ENCODE measurements at regions not wholly inside any gene's neighbourhood (a gene's known extent, or its start where the extent isn't known, plus 50 kb on each side); places are given as distances from the start of the nearest gene placed in this dataset.

DNA sequence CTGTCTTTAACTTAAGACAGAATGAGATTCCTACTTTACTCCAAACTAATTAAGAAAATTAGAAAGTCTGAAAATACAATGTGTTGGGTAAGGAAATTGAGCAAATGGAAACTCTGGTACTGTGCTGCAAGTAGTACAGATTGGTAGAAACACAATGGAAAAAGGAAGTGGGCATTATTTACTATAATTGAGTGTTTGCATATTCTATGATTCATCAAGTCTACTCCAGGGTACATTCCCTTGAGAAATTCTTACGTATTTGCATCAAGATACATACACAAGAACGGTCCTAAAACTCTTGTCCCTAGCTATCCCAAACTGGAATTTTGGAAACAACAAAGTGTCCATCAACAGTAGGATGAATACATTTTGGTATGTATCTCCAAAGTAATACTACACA lies 123.5 kb upstream of the TARS1 start:
- TF ChIP-seq, protein P1, sequence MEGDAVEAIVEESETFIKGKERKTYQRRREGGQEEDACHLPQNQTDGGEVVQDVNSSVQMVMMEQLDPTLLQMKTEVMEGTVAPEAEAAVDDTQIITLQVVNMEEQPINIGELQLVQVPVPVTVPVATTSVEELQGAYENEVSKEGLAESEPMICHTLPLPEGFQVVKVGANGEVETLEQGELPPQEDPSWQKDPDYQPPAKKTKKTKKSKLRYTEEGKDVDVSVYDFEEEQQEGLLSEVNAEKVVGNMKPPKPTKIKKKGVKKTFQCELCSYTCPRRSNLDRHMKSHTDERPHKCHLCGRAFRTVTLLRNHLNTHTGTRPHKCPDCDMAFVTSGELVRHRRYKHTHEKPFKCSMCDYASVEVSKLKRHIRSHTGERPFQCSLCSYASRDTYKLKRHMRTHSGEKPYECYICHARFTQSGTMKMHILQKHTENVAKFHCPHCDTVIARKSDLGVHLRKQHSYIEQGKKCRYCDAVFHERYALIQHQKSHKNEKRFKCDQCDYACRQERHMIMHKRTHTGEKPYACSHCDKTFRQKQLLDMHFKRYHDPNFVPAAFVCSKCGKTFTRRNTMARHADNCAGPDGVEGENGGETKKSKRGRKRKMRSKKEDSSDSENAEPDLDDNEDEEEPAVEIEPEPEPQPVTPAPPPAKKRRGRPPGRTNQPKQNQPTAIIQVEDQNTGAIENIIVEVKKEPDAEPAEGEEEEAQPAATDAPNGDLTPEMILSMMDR (conservative IDR thresholded peaks at IDR 0.05): no peak
- TF ChIP-seq ZFX (IDR thresholded peaks at IDR 0.05): no peak
- no peak overlapping the region for H3K27ac ChIP-seq

DNA sequence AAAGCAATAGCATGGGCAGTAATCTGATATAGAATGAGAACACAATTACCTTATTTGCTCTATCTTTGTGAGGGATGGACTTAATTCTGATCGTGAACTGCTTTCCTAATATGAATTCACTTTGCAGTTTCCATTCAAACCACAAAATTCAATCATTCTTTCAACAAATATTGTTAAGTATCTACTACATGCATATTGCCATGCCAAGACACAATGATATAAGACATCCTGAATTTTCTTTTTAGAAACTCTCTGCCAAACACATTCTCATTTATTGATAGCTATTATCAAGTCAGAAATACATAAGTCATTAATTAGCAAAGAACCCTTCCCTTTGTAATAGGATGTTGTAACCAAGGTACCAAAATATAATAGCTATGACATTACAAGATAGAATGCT lies 121.6 kb upstream of the TARS1 start:
- no peak for TF ChIP-seq ZFX (IDR thresholded peaks at IDR 0.05)
- TF ChIP-seq, protein P1 (conservative IDR thresholded peaks at IDR 0.05): no peak
- no peak overlapping the region for H3K27ac ChIP-seq

- H3K27ac ChIP-seq: no peak overlapping the region
- TF ChIP-seq, protein P1 (conservative IDR thresholded peaks at IDR 0.05): no peak
- TF ChIP-seq ZFX (IDR thresholded peaks at IDR 0.05): no peak
These were observed 120.9 kb upstream of the TARS1 start for GRCh38 chr5:33319841-33320240.

GRCh38 chr5:33321026-33321425 lies 119.7 kb upstream of the TARS1 start:
- H3K27ac ChIP-seq: no peak overlapping the region
- no peak for TF ChIP-seq ZFX (IDR thresholded peaks at IDR 0.05)
- TF ChIP-seq, protein P1 (conservative IDR thresholded peaks at IDR 0.05): no peak

DNA sequence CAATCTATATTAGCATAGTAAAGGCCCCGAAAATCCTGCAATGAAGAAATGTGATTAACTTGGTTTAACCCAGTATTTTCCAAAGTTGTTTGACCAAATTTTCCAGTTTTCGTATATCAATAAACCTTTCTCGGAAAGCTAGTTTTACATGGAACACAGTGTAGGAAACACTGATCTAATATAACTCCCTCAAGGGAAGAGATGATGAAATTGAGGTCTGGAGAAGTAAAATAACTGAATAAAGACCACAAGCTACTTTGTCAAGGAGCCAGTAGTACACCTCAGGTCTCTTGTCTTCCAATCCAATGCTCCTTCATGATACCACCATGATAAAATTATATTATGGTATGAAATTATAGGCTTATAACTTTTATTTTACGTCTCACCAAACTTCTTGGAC lies 118.1 kb upstream of the TARS1 start:
- H3K27ac ChIP-seq: no peak overlapping the region
- TF ChIP-seq ZFX (IDR thresholded peaks at IDR 0.05): no peak

DNA sequence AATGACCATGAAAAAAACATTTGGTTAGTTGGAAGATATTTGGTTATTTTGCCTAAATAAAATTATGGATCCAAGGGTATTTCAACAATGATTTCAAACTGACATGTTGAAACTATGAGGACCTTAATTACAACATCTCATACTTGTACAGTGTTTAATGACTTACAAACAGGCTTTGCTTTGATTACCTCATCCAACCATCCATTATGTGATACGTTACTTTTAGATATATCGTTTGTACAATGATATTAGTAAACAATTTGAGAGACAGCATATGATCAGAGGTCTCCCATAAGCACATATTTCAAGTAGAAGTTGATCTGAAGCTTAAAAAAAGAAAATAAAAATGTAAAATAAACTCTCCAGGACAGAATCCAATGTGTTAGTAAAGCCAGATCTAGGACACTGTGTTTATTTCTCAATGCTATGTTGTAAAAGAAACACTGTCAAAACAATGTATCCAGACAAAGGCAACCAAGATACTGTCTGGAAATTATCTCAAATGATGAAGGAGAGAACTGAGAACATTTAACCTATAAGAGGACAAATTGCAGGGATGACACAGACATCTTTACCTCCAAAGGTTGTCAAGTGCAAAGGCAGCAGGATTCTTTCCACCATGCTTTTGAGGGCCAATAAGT lies 116.0 kb upstream of the TARS1 start:
- no peak for TF ChIP-seq ZFX (IDR thresholded peaks at IDR 0.05)
- TF ChIP-seq, protein P1 (conservative IDR thresholded peaks at IDR 0.05): no peak
- no peak overlapping the region for H3K27ac ChIP-seq

- no peak overlapping the region for H3K27ac ChIP-seq
- TF ChIP-seq, protein P1 (conservative IDR thresholded peaks at IDR 0.05): no peak
- TF ChIP-seq ZFX (IDR thresholded peaks at IDR 0.05): no peak
These were observed 111.9 kb upstream of the TARS1 start for GRCh38 chr5:33328818-33329217.

DNA sequence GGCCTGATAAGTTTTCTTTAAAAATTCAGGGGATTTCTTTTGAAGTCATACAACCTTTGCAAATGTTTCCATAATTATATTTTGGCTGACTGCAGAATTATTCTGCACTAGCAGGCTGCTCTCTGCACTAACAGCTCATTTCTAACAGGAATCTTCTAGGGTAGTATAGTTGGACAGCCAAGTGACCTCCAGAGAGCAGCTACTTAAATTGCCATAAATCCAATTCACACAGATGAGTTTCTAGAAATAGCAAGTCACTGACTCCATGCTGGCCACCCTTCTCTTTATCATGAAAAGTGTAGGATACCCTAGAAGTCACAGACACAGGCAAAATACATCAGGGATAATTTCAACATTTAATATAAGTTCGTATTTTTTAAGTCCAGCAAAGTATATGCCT lies 110.9 kb upstream of the TARS1 start:
- H3K27ac ChIP-seq: no peak overlapping the region
- TF ChIP-seq ZFX (IDR thresholded peaks at IDR 0.05): no peak
- TF ChIP-seq, protein P1 (conservative IDR thresholded peaks at IDR 0.05): no peak
